GM12873 (cell line): ENCODE measurements at regions not wholly inside any gene's neighbourhood (a gene's known extent, or its start where the extent isn't known, plus 50 kb on each side); places are given as distances from the start of the nearest gene placed in this dataset.

Source experiments
- TF ChIP-seq, protein P1 (sequence below): IDR thresholded peaks from 2 replicates; pipeline ENCODE4 v1.5.1; 2012; ENCODE audit warnings: low read depth, mild to moderate bottlenecking, moderate library complexity, low read length, control low read depth; ENCODE audit not compliant: insufficient read depth; ENCODE audit errors: missing control alignments

- TF ChIP-seq, protein P1, sequence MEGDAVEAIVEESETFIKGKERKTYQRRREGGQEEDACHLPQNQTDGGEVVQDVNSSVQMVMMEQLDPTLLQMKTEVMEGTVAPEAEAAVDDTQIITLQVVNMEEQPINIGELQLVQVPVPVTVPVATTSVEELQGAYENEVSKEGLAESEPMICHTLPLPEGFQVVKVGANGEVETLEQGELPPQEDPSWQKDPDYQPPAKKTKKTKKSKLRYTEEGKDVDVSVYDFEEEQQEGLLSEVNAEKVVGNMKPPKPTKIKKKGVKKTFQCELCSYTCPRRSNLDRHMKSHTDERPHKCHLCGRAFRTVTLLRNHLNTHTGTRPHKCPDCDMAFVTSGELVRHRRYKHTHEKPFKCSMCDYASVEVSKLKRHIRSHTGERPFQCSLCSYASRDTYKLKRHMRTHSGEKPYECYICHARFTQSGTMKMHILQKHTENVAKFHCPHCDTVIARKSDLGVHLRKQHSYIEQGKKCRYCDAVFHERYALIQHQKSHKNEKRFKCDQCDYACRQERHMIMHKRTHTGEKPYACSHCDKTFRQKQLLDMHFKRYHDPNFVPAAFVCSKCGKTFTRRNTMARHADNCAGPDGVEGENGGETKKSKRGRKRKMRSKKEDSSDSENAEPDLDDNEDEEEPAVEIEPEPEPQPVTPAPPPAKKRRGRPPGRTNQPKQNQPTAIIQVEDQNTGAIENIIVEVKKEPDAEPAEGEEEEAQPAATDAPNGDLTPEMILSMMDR = no peak
These were observed 102.3 kb downstream of the RND3 start for GRCh38 chr2:150385211-150385610.

DNA sequence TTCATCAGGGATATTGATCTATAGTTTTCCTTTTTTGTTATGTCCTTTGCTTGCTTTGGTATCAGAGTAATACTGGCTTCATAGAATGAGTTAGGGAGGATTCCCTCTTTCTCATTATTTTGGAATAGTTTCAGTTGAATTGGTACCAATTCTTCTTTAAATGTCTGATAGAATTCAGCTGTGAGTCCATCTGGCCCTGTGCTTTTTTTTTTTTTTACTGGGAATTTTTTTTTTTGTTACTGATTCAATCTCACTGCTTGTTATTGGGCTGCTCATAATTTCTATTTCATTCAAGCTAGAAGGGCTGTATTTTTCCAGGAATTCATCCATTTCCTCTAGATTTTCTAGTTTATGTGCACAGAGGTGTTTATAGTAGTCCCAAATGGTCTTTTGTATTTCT lies 103.9 kb downstream of the RND3 start:
- TF ChIP-seq, protein P1 = no peak

DNA sequence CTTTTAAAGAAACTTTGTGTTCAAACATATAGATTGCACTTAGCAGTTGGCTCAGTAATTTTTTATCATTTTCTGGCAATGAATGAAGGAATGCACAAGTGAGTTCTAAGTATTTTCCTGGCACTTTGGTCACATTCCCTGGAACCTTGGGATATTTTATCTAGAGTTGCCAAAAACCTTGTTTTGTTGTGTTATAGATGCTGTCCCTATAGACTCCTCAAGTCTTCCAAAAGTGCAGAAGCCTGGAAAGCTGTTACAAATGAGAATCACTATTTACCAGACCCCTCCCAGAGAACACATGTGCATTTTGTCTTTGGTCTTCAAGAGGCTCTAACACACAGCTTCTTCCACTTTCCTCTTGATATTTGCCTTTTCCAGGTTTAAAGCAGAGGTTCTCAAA lies 108.3 kb downstream of the RND3 start:
- TF ChIP-seq, protein P1 = no peak

- TF ChIP-seq, protein P1 = no peak
These were observed 108.8 kb downstream of the RND3 start for GRCh38 chr2:150378686-150379085.

DNA sequence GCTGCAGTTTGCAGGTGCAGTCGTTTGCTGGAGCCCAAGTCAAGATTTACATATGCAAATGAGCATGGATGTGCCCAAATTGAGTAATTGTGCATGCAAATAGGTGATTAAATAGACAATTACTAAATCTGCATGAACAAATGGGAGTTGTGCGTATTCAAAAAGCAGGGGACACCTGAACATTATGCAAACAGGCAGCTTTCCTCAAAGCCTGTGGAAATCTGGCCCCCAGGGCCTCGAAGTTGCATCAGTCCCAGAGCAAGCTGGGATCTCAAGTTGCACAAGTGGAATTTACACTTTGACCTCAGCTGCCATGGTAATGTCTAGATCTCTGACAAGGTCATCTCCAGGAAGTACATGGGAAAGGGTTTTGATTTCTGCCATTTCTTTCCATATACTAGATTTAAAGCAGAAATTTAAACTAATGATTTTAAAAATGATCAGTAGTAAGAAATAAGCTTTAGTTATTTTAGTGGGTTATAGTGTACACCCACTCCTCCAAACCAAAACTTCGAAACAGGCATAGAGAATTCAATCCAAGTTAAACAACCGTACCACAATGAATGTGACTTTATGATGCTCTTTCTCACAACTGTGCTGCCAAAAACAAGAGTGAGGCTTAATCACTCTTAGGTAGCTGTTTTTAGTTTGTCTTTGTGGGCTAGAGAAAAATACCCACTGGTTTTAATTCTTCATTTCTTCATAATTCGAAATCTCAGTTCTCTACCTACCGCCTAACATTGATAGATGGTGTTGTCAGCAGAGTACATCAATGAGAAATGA lies 110.7 kb downstream of the RND3 start:
- TF ChIP-seq, protein P1 = no peak

- TF ChIP-seq, protein P1 = no peak
These were observed 112.1 kb downstream of the RND3 start for GRCh38 chr2:150375333-150375732.

GRCh38 chr2:150374492-150374891 lies 113.0 kb downstream of the RND3 start:
- TF ChIP-seq, protein P1 = no peak
